ENCODE measurements at regions not wholly inside any gene's neighbourhood (a gene's known extent, or its start where the extent isn't known, plus 50 kb on each side); places are given as distances from the start of the nearest gene placed in this dataset.

- no peak overlapping the region for H3K27ac ChIP-seq
- TF ChIP-seq CTCF (conservative IDR thresholded peaks at IDR 0.05), result no peak
These were observed 90.6 kb downstream of the SLC4A3 start for GRCh38 chr2:219718066-219718465.

- TF ChIP-seq CTCF (conservative IDR thresholded peaks at IDR 0.05), result no peak
- no peak overlapping the region for H3K27ac ChIP-seq
These were observed 92.1 kb downstream of the SLC4A3 start for GRCh38 chr2:219719521-219719920.

GRCh38 chr2:219720956-219721355 lies 93.5 kb downstream of the SLC4A3 start:
- H3K27ac ChIP-seq, result no peak overlapping the region
- no peak for TF ChIP-seq CTCF (conservative IDR thresholded peaks at IDR 0.05)

GRCh38 chr2:219722276-219722879 lies 94.9 kb downstream of the SLC4A3 start:
- no peak for TF ChIP-seq CTCF (conservative IDR thresholded peaks at IDR 0.05)
- H3K27ac ChIP-seq, result no peak overlapping the region

- no peak overlapping the region for H3K27ac ChIP-seq
- TF ChIP-seq CTCF (conservative IDR thresholded peaks at IDR 0.05), result no peak
These were observed 95.9 kb downstream of the SLC4A3 start for GRCh38 chr2:219723311-219723710.

GRCh38 chr2:219724628-219725027 lies 97.2 kb downstream of the SLC4A3 start:
- no peak overlapping the region for H3K27ac ChIP-seq
- no peak for TF ChIP-seq CTCF (conservative IDR thresholded peaks at IDR 0.05)

GRCh38 chr2:219726916-219727315 lies 99.5 kb downstream of the SLC4A3 start:
- H3K27ac ChIP-seq, result no peak overlapping the region
- TF ChIP-seq CTCF (conservative IDR thresholded peaks at IDR 0.05), result no peak

All from VCaP (cell line).